Caco-2 (cell line): ENCODE measurements at regions not wholly inside any gene's neighbourhood (a gene's known extent, or its start where the extent isn't known, plus 50 kb on each side); places are given as distances from the start of the nearest gene placed in this dataset.

Experiments
- BruUV-seq: library from RNA; stranded (reverse); fragments of 400-500 nt; replicated peaks from 2 replicates; lab custom pipeline; 2021; lab: Mats Ljungman, UMichigan
- CTCF ChIA-PET: fragments of 300-600 bp; sonication (Branson Sonifier 250); formaldehyde crosslinking; loops from one replicate; lab custom pipeline; 2022; ENCODE audit warnings: antibody characterized with exemption; lab: Charles Lee
- POLR2A ChIA-PET: fragments of 300-600 bp; sonication (Branson Sonifier 250); formaldehyde crosslinking; loops from one replicate; lab custom pipeline; 2022; ENCODE audit warnings: antibody characterized with exemption; lab: Charles Lee
- DNase-seq, 2 experiments: peaks; one replicate each; pipeline versions ENCODE4 v3.0.0 to v3.0.0-alpha.2; 2020 to 2022
- H3K27me3 ChIP-seq: replicated peaks from 2 replicates; pipeline ENCODE4 v1.6.0; 2011; ENCODE audit warnings: low read length; ENCODE audit not compliant: control insufficient read depth, insufficient read depth
- H3K36me3 ChIP-seq: 2 replicates; pipeline ENCODE4 v1.5.1; 2011; ENCODE audit warnings: low read length; ENCODE audit not compliant: control insufficient read depth, insufficient read depth
- H3K4me1 ChIP-seq: fragments of 250-450 bp; sonication (Bioruptor Pico); 2 replicates; pipeline ENCODE4 v1.5.1; 2020; ENCODE audit warnings: mild to moderate bottlenecking
- H3K4me3 ChIP-seq: 2 replicates; pipeline ENCODE4 v1.5.1; 2011; ENCODE audit warnings: low read depth, mild to moderate bottlenecking, control low read depth, low read length
- H3K9me3 ChIP-seq: fragments of 250-450 bp; sonication (Bioruptor Pico); 2 replicates; pipeline ENCODE4 v1.5.1; 2020; ENCODE audit warnings: mild to moderate bottlenecking, moderate library complexity
- H3K27ac Mint-ChIP-seq: one replicate; pipeline ENCODE4 v1.8.0; 2022; ENCODE audit warnings: mixed read lengths; ENCODE audit not compliant: unreplicated experiment
- H3K27me3 Mint-ChIP-seq: one replicate; pipeline ENCODE4 v1.8.0; 2022; ENCODE audit warnings: mixed read lengths; ENCODE audit not compliant: insufficient read depth, unreplicated experiment
- H3K36me3 Mint-ChIP-seq: one replicate; pipeline ENCODE4 v1.8.0; 2022; ENCODE audit warnings: mild to moderate bottlenecking, mixed read lengths; ENCODE audit not compliant: insufficient read depth, unreplicated experiment
- H3K4me1 Mint-ChIP-seq: one replicate; pipeline ENCODE4 v1.8.0; 2022; ENCODE audit warnings: low read depth, mixed read lengths; ENCODE audit not compliant: unreplicated experiment
- H3K4me3 Mint-ChIP-seq: one replicate; pipeline ENCODE4 v1.8.0; 2022; ENCODE audit warnings: mild to moderate bottlenecking, moderate library complexity, mixed read lengths; ENCODE audit not compliant: unreplicated experiment
- H3K9me3 Mint-ChIP-seq: one replicate; pipeline ENCODE4 v1.8.0; 2022; ENCODE audit warnings: mixed read lengths; ENCODE audit not compliant: unreplicated experiment
- CTCF ChIP-seq, 2 experiments: fragments of 200-600 bp in 1 of 2; IDR thresholded peaks; 1 replicate in 1 of 2; 2 replicates in 1 of 2; pipeline versions ENCODE4 v1.5.1 to v1.8.0; 2011 to 2022; ENCODE audit warnings: antibody characterized with exemption in 1 of 2, control low read depth in 1 of 2, inconsistent platforms in 1 of 2, low read depth in 1 of 2, low read length in 1 of 2, mild to moderate bottlenecking in 1 of 2, moderate library complexity in 1 of 2; ENCODE audit not compliant: insufficient read depth in 1 of 2, severe bottlenecking in 1 of 2, unreplicated experiment in 1 of 2
- intact Hi-C: fragments of 100-400 bp; cut with micrococcal nuclease; formaldehyde crosslinking; loops from one replicate; pipeline ENCODE4 v1.10.0; 2022; ENCODE audit not compliant: unreplicated experiment

DNA sequence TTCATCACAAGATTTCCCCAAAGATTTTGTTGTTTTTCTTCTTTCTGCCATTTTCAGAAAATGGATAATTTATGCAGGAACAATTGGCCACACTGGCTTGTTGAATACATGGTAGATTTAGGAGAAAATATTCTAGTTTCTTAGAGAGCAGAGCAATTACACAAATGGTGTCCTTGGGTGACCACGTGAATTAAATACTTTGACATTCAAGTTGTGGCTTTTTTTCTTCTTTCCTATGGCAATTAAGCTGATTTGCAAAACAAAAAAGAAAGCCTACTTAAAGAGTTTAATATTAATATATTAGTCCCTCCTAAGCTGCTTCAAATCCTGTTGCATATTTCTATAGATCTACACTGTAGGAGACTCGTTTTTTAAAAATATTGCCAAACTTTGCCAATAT lies 133.0 kb upstream of the HTR2C start:
- H3K27ac Mint-ChIP-seq = no peak overlapping the region
- no TSS peak for BruUV-seq
- intact Hi-C loops = no loop called here
- no peaks in the 10 kb centered on the region for H3K27me3 ChIP-seq
- no peaks in the 10 kb centered on the region for H3K9me3 ChIP-seq
- no peaks in the 10 kb centered on the region for H3K4me1 Mint-ChIP-seq
- H3K36me3 Mint-ChIP-seq = no peaks in the 10 kb centered on the region
- TF ChIP-seq CTCF (IDR thresholded peaks at IDR 0.05; ENCODE audit: insufficient read depth in 1 of 2, low read depth in 1 of 2, low read length in 1 of 2, severe bottlenecking in 1 of 2, unreplicated experiment in 1 of 2) = no peak
- POLR2A ChIA-PET = no interaction called here
- CTCF ChIA-PET = interaction anchor here (0.7 kb wide), 1 partner anchor 17 kb away, joined by 3 read pairs; no protein-coding TSS in a partner anchor
- H3K4me1 ChIP-seq = no peaks in the 10 kb centered on the region
- no peaks in the 10 kb centered on the region for H3K27me3 Mint-ChIP-seq
- H3K36me3 ChIP-seq = no peaks in the 10 kb centered on the region
- no peak overlapping the region for H3K4me3 Mint-ChIP-seq
- DNase-seq = no peak
- no peak overlapping the region for H3K4me3 ChIP-seq
- H3K9me3 Mint-ChIP-seq = no peaks in the 10 kb centered on the region

DNA sequence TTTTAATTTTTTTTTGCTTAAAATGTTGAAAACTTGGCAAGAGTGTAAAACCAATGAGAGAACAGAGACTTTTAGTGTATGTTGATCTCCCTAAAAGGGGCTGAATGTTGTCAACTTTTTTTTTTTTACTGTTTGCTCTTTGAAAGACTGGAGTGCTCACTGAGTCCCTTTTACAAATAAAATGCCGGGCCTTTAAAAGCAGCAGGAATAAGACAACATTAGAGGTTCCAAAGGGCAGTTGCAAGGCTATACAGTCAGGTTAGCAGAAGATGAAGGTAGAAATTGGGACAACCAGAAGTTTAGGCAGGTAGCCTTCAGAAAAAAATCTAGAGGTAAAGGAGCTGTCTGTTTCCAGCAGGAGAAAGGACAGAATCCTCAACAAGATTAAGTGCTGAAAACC lies 132.5 kb upstream of the HTR2C start:
- no TSS peak for BruUV-seq
- Mint-ChIP-seq H3K27ac (no peak overlapping the region), H3K36me3 (no peaks in the 10 kb centered on the region), H3K4me1 (no peaks in the 10 kb centered on the region), H3K27me3 (no peaks in the 10 kb centered on the region), H3K4me3 (no peak overlapping the region), H3K9me3 (no peaks in the 10 kb centered on the region)
- H3K4me1 ChIP-seq = no peaks in the 10 kb centered on the region
- H3K36me3 ChIP-seq = no peaks in the 10 kb centered on the region
- no peaks in the 10 kb centered on the region for H3K27me3 ChIP-seq
- no peak for DNase-seq
- POLR2A ChIA-PET = no interaction called here
- intact Hi-C loops = no loop called here
- no peaks in the 10 kb centered on the region for H3K9me3 ChIP-seq
- no peak for TF ChIP-seq CTCF (IDR thresholded peaks at IDR 0.05; ENCODE audit: insufficient read depth in 1 of 2, low read depth in 1 of 2, low read length in 1 of 2, severe bottlenecking in 1 of 2, unreplicated experiment in 1 of 2)
- H3K4me3 ChIP-seq = no peak overlapping the region
- CTCF ChIA-PET = interaction anchor here (0.7 kb wide), 1 partner anchor 18 kb away, joined by 3 read pairs; no protein-coding TSS in a partner anchor

DNA sequence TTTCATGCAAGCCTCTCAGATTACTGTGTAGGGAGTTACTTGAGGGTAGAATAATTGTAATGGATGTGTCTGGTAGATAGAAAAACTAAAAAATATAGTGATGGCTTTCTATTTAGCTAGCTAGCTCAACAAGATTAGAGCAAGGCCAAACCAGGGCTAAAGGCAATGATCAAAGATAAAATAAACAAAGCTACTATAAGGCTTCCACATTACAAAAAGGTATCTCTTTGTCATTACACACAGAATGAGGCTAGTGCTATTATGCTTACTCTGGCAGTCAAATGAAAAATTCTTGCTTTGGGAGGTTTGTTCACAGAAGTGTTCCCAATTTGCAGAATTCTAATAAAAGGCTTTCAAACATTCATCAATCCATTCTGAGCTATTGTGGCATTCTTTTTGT lies 121.6 kb upstream of the HTR2C start:
- H3K27me3 ChIP-seq = no peaks in the 10 kb centered on the region
- H3K4me1 ChIP-seq = no peaks in the 10 kb centered on the region
- ChIA-PET POLR2A (no interaction called here), CTCF (no interaction called here)
- Mint-ChIP-seq H3K36me3 (no peaks in the 10 kb centered on the region), H3K27ac (no peak overlapping the region), H3K9me3 (no peaks in the 10 kb centered on the region), H3K4me3 (no peak overlapping the region), H3K4me1 (no peaks in the 10 kb centered on the region), H3K27me3 (peaks cover 5% of the 10 kb centered on the region)
- TF ChIP-seq CTCF (IDR thresholded peaks at IDR 0.05; ENCODE audit: insufficient read depth in 1 of 2, low read depth in 1 of 2, low read length in 1 of 2, severe bottlenecking in 1 of 2, unreplicated experiment in 1 of 2) = no peak
- no peaks in the 10 kb centered on the region for H3K36me3 ChIP-seq
- intact Hi-C loops = no loop called here
- no peak for DNase-seq
- BruUV-seq = no TSS peak
- no peak overlapping the region for H3K4me3 ChIP-seq
- H3K9me3 ChIP-seq = no peaks in the 10 kb centered on the region
